Brain microvascular endothelial cell (primary cell): ENCODE measurements at regions not wholly inside any gene's neighbourhood (a gene's known extent, or its start where the extent isn't known, plus 50 kb on each side); places are given as distances from the start of the nearest gene placed in this dataset.
"Not testable (repeated sequence)": the region's sequence is repeated elsewhere in the genome, so short reads cannot be mapped to it uniquely, and the experiment has no call there.

Experiments
- DNase-seq: peaks from one replicate; pipeline ENCODE4 v3.0.0-alpha.2; 2020
- H3K27ac ChIP-seq: fragments of 250-450 bp; sonication (Bioruptor Pico); 2 replicates; pipeline ENCODE4 v1.5.1; 2020; ENCODE audit warnings: mild to moderate bottlenecking, moderate library complexity
- H3K27me3 ChIP-seq: fragments of 250-450 bp; sonication (Bioruptor Pico); replicated peaks from 2 replicates; pipeline ENCODE4 v1.5.1; 2020; ENCODE audit warnings: mild to moderate bottlenecking
- H3K36me3 ChIP-seq: fragments of 250-450 bp; sonication (Bioruptor Pico); replicated peaks from 2 replicates; pipeline ENCODE4 v1.5.1; 2020; ENCODE audit warnings: mild to moderate bottlenecking
- H3K4me3 ChIP-seq: 2 replicates; pipeline ENCODE4 v1.5.1; 2011; ENCODE audit warnings: low read depth, mild to moderate bottlenecking, control low read depth, low read length, moderate library complexity
- CTCF ChIP-seq: IDR thresholded peaks from 2 replicates; pipeline ENCODE4 v1.5.1; 2011; ENCODE audit warnings: low read depth, mild to moderate bottlenecking, moderate library complexity, low read length, control low read depth, inconsistent platforms; ENCODE audit errors: missing control alignments
- in situ Hi-C: cut with HindIII; loops from 2 replicates; pipeline ENCODE4 v1.10.0; 2017; ENCODE audit warnings: low sequenced_read_pairs, low pct_ligation_motif_present

GRCh38 chr4:112708772-112709171 is 71.8 kb downstream of the LARP7 start:
- Histone ChIP-seq H3K36me3 (no peaks in the 10 kb centered on the region), H3K4me3 (no peak overlapping the region), H3K27me3 (peaks cover 25% of the 10 kb centered on the region), H3K27ac (no peak overlapping the region)
- DNase-seq: no peak
- in situ Hi-C loops: no loop called here
- no peak for TF ChIP-seq CTCF

DNA sequence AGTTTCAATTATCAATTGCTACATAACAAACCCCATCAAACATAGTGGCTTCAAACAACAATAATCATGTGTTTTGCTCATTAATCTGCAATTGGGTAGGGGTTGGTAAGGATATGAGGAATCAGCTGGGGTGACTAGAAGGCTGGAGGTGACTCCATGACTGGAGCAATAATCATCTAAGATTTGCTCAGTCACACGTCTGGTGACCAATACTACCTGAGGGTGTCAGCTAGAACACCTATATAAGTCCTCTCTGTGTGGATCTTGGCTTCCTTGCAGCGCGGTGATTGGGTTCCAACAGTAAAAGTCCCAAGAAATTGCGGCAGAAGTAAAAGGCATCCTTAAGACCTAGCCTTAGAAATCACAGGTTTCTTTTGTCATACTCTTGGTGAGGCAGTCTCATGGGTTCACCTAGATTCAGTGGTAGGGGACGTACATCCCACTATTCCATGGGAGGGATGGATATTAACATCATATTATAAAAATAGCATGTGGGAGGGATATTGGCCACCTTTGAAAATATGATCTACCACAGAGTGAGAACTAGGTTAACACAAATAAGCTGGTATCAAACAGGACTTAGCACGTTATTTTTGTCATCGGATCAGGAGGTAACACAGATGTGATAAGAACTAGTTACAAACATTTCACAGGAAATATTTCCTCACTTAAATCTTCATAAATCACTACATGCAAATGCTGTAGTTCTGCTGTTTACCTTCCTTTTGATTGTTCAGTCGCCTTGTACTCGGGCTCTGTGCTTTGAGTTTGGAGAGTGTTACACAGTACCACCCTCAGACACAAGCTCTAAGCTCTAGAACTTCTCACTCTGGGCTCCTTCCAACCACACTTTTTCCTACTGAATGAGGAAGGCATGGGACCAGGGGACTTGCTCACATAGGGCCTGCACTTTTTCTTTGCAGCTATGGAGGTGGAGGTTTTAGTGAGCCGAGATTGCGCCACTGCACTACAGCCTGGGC is 78.3 kb downstream of the LARP7 start:
- in situ Hi-C loops: no loop called here
- DNase-seq: no peak

GRCh38 chr4:112717856-112718255 is 80.9 kb downstream of the LARP7 start:
- H3K27ac ChIP-seq: no peak overlapping the region
- TF ChIP-seq CTCF: no peak
- no peaks in the 10 kb centered on the region for H3K36me3 ChIP-seq
- no peaks in the 10 kb centered on the region for H3K27me3 ChIP-seq
- DNase-seq: no peak
- in situ Hi-C loops: no loop called here
- no peak overlapping the region for H3K4me3 ChIP-seq

More for the DNA sequence above, 78.3 kb downstream of the LARP7 start:
- no peak for TF ChIP-seq CTCF
- Histone ChIP-seq H3K27me3 (no peaks in the 10 kb centered on the region), H3K27ac (no peak overlapping the region), H3K4me3 (no peak overlapping the region), H3K36me3 (no peaks in the 10 kb centered on the region)

GRCh38 chr4:112721627-112722026 is 84.7 kb downstream of the LARP7 start:
- no peak for DNase-seq
- Histone ChIP-seq H3K27me3 (no peaks in the 10 kb centered on the region), H3K4me3 (no peak overlapping the region), H3K27ac (no peak overlapping the region), H3K36me3 (no peaks in the 10 kb centered on the region)
- in situ Hi-C loops: no loop called here
- TF ChIP-seq CTCF: no peak

DNA sequence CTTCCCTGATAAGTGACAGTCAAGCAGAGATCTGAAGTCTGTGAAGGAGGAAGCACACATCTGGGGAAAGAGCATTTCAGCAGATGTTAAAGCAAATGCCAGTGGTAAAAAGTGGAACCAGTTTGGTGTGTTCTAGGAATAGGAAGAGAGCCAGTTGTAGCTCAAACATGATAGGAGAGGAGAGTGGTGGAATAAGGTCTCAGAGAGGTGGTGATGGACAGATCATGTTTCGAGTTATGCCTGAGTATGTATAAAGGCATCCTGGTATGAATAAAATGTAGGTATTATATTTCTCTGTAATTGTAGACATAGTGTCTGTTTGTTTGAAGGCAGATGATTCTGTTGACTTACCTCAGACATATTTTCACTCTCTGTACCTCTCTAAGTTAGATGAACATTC is 89.1 kb downstream of the LARP7 start:
- Histone ChIP-seq H3K4me3 (no peak overlapping the region), H3K36me3 (no peaks in the 10 kb centered on the region), H3K27ac (no peak overlapping the region), H3K27me3 (no peaks in the 10 kb centered on the region)
- DNase-seq: no peak
- TF ChIP-seq CTCF: no peak
- in situ Hi-C loops: no loop called here

- in situ Hi-C loops, H3K36me3 ChIP-seq, H3K27ac ChIP-seq: not testable (repeated sequence)
Observed at GRCh38 chr4:112727728-112728127, 90.8 kb downstream of the LARP7 start.

More at GRCh38 chr4:112727728-112728127, 90.8 kb downstream of the LARP7 start:
- not testable (repeated sequence) for H3K4me3 ChIP-seq, H3K27me3 ChIP-seq, DNase-seq
